Uterus (tissue), 2 donors: ENCODE measurements at regions not wholly inside any gene's neighbourhood (a gene's known extent, or its start where the extent isn't known, plus 50 kb on each side); places are given as distances from the start of the nearest gene placed in this dataset.

ENCODE experiments used
- CTCF ChIP-seq, 4 experiments: fragments of 200-600 bp in 2 of 4; fragments of 450-650 bp in 2 of 4; sonication (generic) in 2 of 4; IDR thresholded peaks; one replicate each; pipeline ENCODE4 v1.5.1; 2016 to 2019; ENCODE audit warnings: antibody characterized with exemption in 4 of 4, mild to moderate bottlenecking in 2 of 4, moderate library complexity in 1 of 4
- POLR2A ChIP-seq, 2 donors: fragments of 450-650 bp; IDR thresholded peaks; one replicate each; pipeline ENCODE4 v1.6.1; 2016; ENCODE audit warnings: antibody characterized with exemption in 2 of 2, mild to moderate bottlenecking in 1 of 2, moderate library complexity in 1 of 2

- TF ChIP-seq CTCF (IDR thresholded peaks at IDR 0.05) = no peak
- TF ChIP-seq POLR2A (IDR thresholded peaks at IDR 0.05) = no peak
Observed at GRCh38 chr5:164652276-164652660, 1146.8 kb downstream of the MAT2B start.
